ENCODE measurements at regions not wholly inside any gene's neighbourhood (a gene's known extent, or its start where the extent isn't known, plus 50 kb on each side); places are given as distances from the start of the nearest gene placed in this dataset.
"Not testable (repeated sequence)": the region's sequence is repeated elsewhere in the genome, so short reads cannot be mapped to it uniquely, and the experiment has no call there.

DNA sequence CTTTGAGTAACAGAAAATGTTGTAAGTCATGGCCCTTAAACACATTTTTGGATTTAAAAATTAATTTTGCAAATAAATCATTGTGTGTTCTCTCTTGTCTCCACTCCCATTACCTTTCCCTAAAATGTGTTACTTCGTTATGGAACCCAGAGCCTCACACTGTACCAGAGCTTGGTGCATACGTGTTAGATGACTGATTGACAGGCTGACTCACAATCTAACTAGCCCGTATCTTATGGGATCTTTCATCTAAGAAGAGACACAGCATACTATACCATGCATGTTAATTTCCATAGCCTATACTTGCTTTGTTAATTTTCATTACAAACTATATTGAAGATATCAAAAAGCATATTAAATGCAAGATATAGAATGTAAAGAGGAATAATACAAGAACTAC lies 87.1 kb downstream of the SPRY4 start:
- H3K4me1 ChIP-seq (ENCODE audit: control insufficient read depth, insufficient read depth, low read length): peaks cover 27% of the 10 kb centered on the region
- H3K36me3 ChIP-seq (ENCODE audit: control insufficient read depth, insufficient read depth, low read length): no peaks in the 10 kb centered on the region
- H3K27ac ChIP-seq (ENCODE audit: low read depth, low read length): no peak overlapping the region

DNA sequence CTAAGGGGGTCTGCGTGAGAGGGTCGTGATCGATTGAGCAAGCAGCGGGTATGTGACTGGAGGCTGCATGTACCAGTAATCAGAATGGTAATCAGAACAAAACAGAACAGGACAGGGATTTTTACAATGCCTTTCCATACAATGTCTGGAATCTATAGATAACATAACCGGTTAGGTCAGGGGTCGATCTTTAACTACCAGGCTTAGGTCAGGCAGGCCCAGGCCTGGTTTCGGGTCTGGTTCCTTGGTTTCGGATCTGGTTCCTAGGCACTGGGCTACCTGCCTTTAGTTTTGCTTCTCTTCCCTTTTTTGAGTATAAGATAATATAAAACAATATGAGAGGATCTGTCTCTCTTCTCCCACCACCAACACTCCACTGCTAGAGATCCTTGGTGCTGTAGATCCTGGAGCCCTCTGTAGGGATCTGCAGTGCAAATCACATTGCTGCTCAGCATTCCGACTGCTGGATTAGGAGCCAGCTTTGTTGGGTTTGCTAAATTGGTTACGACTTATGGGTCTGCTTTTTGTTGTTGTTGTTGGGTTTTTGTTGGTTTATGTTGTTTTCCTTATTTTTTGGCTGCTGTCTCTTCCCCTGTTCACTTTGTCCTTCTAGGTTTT lies 88.0 kb downstream of the SPRY4 start:
- not testable (repeated sequence) for H3K27me3 ChIP-seq (ENCODE audit: control insufficient read depth, insufficient read depth, low read length); H3K9me3 ChIP-seq (ENCODE audit: control insufficient read depth, insufficient read depth, low read depth, low read length); H3K36me3 ChIP-seq (ENCODE audit: control insufficient read depth, insufficient read depth, low read length); H3K9ac ChIP-seq (ENCODE audit: low read length); H3K4me3 ChIP-seq (ENCODE audit: low read depth, low read length); H3K27ac ChIP-seq (ENCODE audit: low read depth, low read length)
- peaks cover 27% of the 10 kb centered on the region for H3K4me1 ChIP-seq (ENCODE audit: control insufficient read depth, insufficient read depth, low read length)

More for the DNA sequence above, 87.1 kb downstream of the SPRY4 start:
- Histone ChIP-seq H3K4me3 (ENCODE audit: low read depth, low read length) (no peak overlapping the region), H3K27me3 (ENCODE audit: control insufficient read depth, insufficient read depth, low read length) (no peaks in the 10 kb centered on the region), H3K9me3 (ENCODE audit: control insufficient read depth, insufficient read depth, low read depth, low read length) (peaks cover 4% of the 10 kb centered on the region; the same call in 1 of the 2 replicates), H3K9ac (ENCODE audit: low read length) (no peak overlapping the region)

DNA sequence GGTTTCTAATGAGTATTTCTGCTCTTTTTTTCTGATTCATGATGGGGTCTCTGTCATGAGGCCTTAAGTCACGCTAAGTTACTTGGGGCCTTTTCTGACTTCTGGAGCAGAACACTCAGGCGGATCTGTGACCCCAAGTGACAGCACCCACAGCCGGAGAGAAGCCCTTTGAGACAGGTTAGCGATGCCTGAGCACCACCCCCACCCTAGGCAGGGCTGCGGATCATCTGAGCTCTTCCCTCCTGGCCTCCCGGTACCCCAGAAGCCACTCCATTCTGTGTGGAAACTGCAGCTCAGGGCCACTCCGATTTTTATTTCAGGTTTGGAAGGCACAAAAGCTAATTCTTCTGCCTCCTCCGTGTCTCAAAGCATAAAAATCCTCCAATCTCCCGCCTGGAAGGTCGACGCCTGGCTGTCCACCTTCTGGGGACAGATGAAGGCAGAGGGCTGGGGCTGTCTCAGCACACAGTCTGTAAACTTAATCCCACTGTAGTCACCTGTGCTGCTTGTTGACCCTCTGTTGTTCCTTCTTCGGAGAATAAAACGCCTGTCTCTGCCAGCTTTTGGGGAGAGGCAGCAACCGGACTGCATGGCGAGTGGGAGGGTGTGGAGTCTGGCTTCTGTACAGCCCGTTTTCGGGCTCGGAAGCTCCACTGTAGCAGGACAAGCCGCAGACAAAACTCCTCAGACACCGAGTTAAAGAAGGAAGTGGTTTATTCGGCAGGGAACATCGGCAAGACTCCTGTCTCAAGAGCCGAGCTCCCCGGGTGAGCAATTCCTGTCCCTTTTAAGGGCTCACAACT lies 88.8 kb downstream of the SPRY4 start:
- peaks cover 27% of the 10 kb centered on the region for H3K4me1 ChIP-seq (ENCODE audit: control insufficient read depth, insufficient read depth, low read length)
- no peaks in the 10 kb centered on the region for H3K9me3 ChIP-seq (ENCODE audit: control insufficient read depth, insufficient read depth, low read depth, low read length)
- H3K9ac ChIP-seq (ENCODE audit: low read length): peak overlapping the region; percentile 3
- peak overlapping the region; percentile 41; the same call in 1 of the 2 replicates for H3K27ac ChIP-seq (ENCODE audit: low read depth, low read length)
- H3K36me3 ChIP-seq (ENCODE audit: control insufficient read depth, insufficient read depth, low read length): no peaks in the 10 kb centered on the region
- H3K27me3 ChIP-seq (ENCODE audit: control insufficient read depth, insufficient read depth, low read length): no peaks in the 10 kb centered on the region
- H3K4me3 ChIP-seq (ENCODE audit: low read depth, low read length): no peak overlapping the region

GRCh38 chr5:142235050-142235797 lies 89.6 kb downstream of the SPRY4 start:
- peak overlapping the region; percentile 16; the same call in 1 of the 2 replicates for H3K4me3 ChIP-seq (ENCODE audit: low read depth, low read length)
- H3K36me3 ChIP-seq (ENCODE audit: control insufficient read depth, insufficient read depth, low read length): no peaks in the 10 kb centered on the region
- H3K27me3 ChIP-seq (ENCODE audit: control insufficient read depth, insufficient read depth, low read length): no peaks in the 10 kb centered on the region
- H3K9ac ChIP-seq (ENCODE audit: low read length): peak overlapping the region; percentile 29
- no peaks in the 10 kb centered on the region for H3K9me3 ChIP-seq (ENCODE audit: control insufficient read depth, insufficient read depth, low read depth, low read length)
- peak overlapping the region; percentile 41; the same call in 1 of the 2 replicates for H3K27ac ChIP-seq (ENCODE audit: low read depth, low read length)
- peaks cover 27% of the 10 kb centered on the region for H3K4me1 ChIP-seq (ENCODE audit: control insufficient read depth, insufficient read depth, low read length)

- H3K27me3 ChIP-seq (ENCODE audit: control insufficient read depth, insufficient read depth, low read length): no peaks in the 10 kb centered on the region
- no peak overlapping the region for H3K9ac ChIP-seq (ENCODE audit: low read length)
- no peak overlapping the region for H3K27ac ChIP-seq (ENCODE audit: low read depth, low read length)
- H3K9me3 ChIP-seq (ENCODE audit: control insufficient read depth, insufficient read depth, low read depth, low read length): no peaks in the 10 kb centered on the region; the same call in 1 of the 2 replicates
- peaks cover 27% of the 10 kb centered on the region for H3K4me1 ChIP-seq (ENCODE audit: control insufficient read depth, insufficient read depth, low read length)
- H3K36me3 ChIP-seq (ENCODE audit: control insufficient read depth, insufficient read depth, low read length): no peaks in the 10 kb centered on the region
- H3K4me3 ChIP-seq (ENCODE audit: low read depth, low read length): no peak overlapping the region
Observed at GRCh38 chr5:142233083-142234032, 91.5 kb downstream of the SPRY4 start.

DNA sequence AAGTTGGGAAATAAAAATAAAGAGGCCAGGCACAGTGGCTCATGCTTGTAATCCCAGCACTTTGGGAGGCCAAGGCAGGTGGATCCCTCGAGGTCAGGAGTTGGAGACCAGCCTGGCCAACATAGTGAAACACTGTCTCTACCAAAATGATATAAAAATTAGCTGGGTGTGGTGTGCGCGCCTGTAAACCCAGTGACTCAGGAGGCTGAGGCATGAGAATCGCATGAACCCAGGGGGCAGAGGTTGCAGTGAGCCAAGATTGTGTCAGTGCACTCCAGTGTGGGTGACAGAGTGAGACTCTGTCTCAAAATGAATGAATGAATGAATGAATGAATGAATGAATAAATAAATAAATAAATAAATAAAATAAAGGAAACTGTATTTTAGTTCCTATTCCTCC lies 93.9 kb downstream of the SPRY4 start:
- H3K27ac ChIP-seq (ENCODE audit: low read depth, low read length); H3K36me3 ChIP-seq (ENCODE audit: control insufficient read depth, insufficient read depth, low read length); H3K9ac ChIP-seq (ENCODE audit: low read length); H3K4me3 ChIP-seq (ENCODE audit: low read depth, low read length); H3K9me3 ChIP-seq (ENCODE audit: control insufficient read depth, insufficient read depth, low read depth, low read length); H3K27me3 ChIP-seq (ENCODE audit: control insufficient read depth, insufficient read depth, low read length): not testable (repeated sequence)
- peaks cover 26% of the 10 kb centered on the region for H3K4me1 ChIP-seq (ENCODE audit: control insufficient read depth, insufficient read depth, low read length)

DNA sequence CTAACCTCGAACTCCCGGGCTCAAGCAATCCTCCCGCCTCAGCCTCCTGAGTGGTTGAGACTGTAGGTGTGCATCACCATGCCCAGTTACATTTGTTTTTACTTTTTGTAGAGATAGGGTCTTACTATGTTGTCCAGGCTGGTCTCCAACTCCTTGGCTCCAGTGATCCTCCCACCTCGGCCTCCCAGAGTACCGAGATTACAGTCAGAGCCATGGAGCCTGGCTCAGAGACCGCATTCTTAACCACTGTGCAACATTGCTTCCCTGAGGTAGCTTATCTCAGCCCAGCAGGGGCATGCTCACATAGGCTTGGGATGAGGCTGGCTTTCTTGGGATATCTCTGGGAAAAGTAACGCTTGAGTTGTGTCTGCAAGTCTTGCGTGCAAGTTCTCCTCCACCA lies 99.7 kb downstream of the SPRY4 start:
- H3K4me1 ChIP-seq (ENCODE audit: control insufficient read depth, insufficient read depth, low read length): peaks cover 47% of the 10 kb centered on the region
- H3K9me3 ChIP-seq (ENCODE audit: control insufficient read depth, insufficient read depth, low read depth, low read length): no peaks in the 10 kb centered on the region; the same call in 1 of the 2 replicates
- no peak overlapping the region for H3K27ac ChIP-seq (ENCODE audit: low read depth, low read length)
- H3K36me3 ChIP-seq (ENCODE audit: control insufficient read depth, insufficient read depth, low read length): no peaks in the 10 kb centered on the region
- no peaks in the 10 kb centered on the region for H3K27me3 ChIP-seq (ENCODE audit: control insufficient read depth, insufficient read depth, low read length)
- H3K4me3 ChIP-seq (ENCODE audit: low read depth, low read length): no peak overlapping the region
- no peak overlapping the region for H3K9ac ChIP-seq (ENCODE audit: low read length)

GRCh38 chr5:142222866-142223558 lies 101.8 kb downstream of the SPRY4 start:
- Histone ChIP-seq H3K27ac (ENCODE audit: low read depth, low read length) (no peak overlapping the region), H3K4me1 (ENCODE audit: control insufficient read depth, insufficient read depth, low read length) (peaks cover 47% of the 10 kb centered on the region), H3K9me3 (ENCODE audit: control insufficient read depth, insufficient read depth, low read depth, low read length) (no peaks in the 10 kb centered on the region), H3K36me3 (ENCODE audit: control insufficient read depth, insufficient read depth, low read length) (no peaks in the 10 kb centered on the region), H3K4me3 (ENCODE audit: low read depth, low read length) (no peak overlapping the region), H3K27me3 (ENCODE audit: control insufficient read depth, insufficient read depth, low read length) (no peaks in the 10 kb centered on the region), H3K9ac (ENCODE audit: low read length) (no peak overlapping the region)

DNA sequence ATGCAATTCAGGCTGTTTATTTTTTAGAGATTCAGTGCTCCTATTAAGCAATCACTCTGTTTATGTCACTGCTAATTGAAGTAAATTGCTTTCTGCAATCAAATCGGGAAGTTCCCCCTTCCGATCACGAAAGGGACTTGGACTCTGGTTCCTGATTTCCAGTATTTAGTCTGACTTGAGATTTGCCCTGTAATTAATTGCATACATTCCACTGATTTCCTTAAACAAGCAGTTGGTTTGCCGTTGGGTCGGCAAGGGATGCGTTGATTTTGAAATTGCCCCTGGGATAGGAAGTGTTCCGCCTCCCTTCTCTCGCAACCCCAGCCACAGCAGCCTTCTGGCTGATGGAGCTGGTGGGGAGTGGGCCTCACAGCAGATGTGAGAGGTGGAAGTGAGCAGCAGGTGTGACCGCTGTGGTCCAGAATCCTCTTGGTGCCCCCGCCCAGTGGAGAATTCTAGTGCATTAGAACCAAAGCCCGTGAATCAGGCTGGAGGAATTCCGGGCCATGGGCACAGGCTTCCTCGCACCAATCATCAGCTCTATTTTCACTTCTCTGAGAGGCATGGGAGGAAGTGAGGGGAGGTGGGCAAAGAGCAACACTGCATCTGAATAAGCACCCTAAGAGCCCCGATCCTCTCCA lies 102.5 kb downstream of the SPRY4 start:
- no peak overlapping the region for H3K27ac ChIP-seq (ENCODE audit: low read depth, low read length)
- peaks cover 47% of the 10 kb centered on the region for H3K4me1 ChIP-seq (ENCODE audit: control insufficient read depth, insufficient read depth, low read length)
- H3K4me3 ChIP-seq (ENCODE audit: low read depth, low read length): no peak overlapping the region
- no peak overlapping the region for H3K9ac ChIP-seq (ENCODE audit: low read length)
- no peaks in the 10 kb centered on the region for H3K27me3 ChIP-seq (ENCODE audit: control insufficient read depth, insufficient read depth, low read length)
- no peaks in the 10 kb centered on the region for H3K36me3 ChIP-seq (ENCODE audit: control insufficient read depth, insufficient read depth, low read length)
- no peaks in the 10 kb centered on the region for H3K9me3 ChIP-seq (ENCODE audit: control insufficient read depth, insufficient read depth, low read depth, low read length)

All from HUES6 (cell line).